ENCODE measurements at regions not wholly inside any gene's neighbourhood (a gene's known extent, or its start where the extent isn't known, plus 50 kb on each side); places are given as distances from the start of the nearest gene placed in this dataset.
"Not testable (repeated sequence)": the region's sequence is repeated elsewhere in the genome, so short reads cannot be mapped to it uniquely, and the experiment has no call there.

DNA sequence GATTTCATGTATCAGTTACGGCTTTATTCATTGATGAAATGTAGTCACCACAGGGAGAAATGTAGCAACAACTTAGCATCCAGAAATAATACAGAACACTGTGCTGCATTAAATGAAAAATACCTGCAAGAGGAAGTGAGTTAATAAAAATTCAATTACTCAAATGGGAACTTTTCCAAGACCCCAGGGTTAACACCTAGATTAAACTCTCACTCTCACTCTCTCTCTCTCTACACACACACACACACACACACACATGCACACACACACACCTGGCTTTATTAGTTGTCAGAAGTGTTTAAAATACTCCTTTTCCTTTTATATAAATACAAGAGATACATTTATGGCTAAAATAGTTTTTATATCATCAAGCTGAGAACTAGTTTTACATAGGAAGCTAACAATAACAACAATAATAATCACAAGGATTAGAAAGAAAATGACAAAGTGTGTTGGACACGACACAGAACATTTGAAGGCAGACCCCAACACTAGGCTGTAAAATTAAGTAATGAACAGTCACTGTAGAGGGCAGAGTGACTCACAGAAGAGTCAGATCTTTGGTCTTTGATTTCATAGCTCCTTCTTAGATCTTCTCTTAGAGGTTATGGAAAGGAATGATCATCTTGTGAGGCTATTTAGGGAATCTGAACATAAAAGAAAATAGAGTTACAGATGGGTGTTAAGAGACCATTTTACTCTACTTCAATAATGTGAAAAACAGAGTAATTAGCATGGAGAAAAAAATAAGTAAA, 1266.0 kb upstream of the ADGRL2 start:
- ATAC-seq = no peak
- intact Hi-C loops (cut with DNase I, micrococcal nuclease) = no loop called here
- no peak for DNase-seq

DNA sequence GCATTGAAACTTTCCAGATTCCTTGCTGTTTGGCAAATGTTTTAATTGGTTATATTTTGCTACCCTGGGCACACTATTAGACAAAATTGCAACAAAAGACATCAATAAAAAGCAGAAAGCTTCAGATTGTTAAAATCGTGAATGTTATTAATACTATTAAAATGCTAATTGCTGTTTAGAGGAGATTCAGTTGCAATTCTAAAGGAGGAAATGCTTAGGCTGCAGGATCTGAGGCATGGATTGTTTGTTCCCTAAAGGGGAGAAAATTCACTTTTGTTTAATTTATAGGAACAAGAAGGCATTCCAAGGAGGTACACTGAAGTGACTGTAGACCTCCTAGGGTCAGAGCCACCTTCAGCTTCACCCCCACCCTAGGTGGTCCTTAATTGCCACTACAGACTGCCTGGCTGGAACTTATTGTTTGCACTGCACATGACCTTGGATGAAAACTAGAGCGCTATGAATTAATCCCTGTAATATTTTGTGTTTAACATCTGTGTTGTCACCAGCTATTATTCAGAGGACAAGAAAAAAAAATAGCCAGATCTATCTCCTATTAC, 1266.9 kb upstream of the ADGRL2 start:
- intact Hi-C loops (cut with DNase I, micrococcal nuclease) = no loop called here
- DNase-seq = no peak
- no peak for ATAC-seq

DNA sequence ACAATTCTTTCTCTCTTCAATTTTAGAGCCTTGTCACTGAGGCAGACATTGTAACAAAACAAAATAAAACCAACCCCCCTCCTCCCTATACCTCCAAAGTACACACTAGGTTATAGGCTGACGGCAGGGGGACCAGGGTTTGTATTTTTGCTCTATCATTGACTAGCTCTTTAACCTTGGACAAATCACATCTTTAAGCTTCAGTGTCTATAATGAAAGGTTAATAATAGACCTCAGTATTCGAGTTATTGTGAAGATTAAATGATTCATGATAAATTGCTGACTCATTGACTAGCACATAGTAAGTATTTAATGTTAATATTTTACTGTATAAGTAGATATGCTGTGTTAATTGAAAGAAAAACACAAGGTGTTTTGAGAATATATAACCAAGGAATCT, 1267.6 kb upstream of the ADGRL2 start:
- ATAC-seq (no peak), DNase-seq (no peak)
- intact Hi-C loops (cut with DNase I, micrococcal nuclease) = no loop called here

DNA sequence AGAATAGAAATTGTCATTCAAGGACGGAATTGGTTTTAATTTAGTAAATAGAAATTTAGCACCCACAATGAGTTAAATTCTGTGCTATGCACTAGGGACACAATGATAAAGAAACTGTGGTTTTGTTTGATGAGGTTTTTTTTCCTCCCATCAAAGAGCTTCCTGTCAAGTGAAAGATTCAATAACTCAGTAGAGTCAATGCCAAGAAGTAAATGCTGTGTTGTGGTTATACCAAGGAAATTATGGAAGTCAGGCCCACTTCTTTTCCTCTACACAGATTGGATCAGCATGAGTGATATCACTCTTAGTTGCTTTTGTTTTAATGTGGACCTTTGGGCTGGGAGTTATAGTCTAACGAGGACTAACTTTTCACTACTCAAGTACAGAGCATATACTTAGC, 1269.6 kb upstream of the ADGRL2 start:
- no peak for ATAC-seq
- DNase-seq = no peak
- intact Hi-C loops (cut with DNase I, micrococcal nuclease) = no loop called here

DNA sequence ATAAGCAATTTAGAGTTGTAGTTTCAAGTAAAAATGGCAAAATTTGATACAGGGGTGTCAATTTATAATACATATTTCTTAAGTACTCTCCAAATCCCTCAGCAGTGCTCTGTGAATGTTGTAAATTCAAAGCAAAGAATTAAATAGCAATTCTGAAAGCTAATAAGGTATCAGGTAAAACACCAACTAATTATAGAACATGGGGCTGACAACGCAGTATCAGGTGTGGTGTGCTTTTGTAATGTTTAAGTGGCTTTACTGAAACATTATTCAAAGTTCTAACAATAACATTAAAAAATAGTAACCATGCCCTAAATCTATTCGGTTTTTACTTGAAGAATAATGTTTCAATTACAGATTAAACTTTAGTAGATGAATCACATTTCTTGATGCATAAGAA, 1271.2 kb upstream of the ADGRL2 start:
- intact Hi-C loops (cut with DNase I, micrococcal nuclease) = no loop called here
- DNase-seq (no peak), ATAC-seq (no peak)

DNA sequence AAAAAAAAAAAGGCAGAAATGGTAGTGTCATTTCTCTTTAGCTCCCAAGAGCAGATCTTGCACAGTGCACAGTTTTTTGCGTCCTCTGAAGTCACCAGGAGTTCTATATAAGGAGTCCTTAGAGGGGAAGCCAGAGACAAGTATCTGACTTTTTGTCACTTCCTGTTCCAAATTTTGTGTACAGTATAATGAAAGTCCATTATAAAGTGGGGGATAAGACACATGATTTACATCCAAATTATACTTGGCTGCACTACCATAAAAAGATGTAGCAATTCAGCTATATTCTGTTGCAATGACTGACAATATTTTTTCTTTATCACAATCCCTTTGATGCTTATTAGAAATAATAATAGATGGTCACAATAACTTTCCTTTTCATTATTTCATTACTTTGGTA, 1276.9 kb upstream of the ADGRL2 start:
- intact Hi-C loops (cut with DNase I, micrococcal nuclease) = no loop called here
- DNase-seq (no peak), ATAC-seq (no peak)

DNA sequence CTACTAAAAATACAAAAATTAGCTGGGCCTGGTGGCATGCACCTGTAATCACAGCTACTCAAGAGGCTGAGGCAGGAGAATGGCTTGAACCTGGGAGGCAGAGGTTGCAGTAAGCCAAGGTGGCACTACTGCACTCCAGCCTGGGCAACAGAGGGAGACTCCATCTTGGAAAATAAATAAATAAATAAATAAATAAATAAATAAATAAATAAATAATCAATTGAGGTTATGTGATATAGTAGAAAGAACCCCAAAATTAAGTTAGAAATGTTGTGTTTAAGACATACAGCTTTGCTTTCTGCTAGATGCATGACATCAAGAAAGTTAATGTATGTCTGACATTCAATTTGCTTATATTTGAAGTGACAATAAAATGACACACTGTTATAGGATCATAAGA, 1277.7 kb upstream of the ADGRL2 start:
- ATAC-seq; intact Hi-C loops (cut with DNase I, micrococcal nuclease); DNase-seq: not testable (repeated sequence)

DNA sequence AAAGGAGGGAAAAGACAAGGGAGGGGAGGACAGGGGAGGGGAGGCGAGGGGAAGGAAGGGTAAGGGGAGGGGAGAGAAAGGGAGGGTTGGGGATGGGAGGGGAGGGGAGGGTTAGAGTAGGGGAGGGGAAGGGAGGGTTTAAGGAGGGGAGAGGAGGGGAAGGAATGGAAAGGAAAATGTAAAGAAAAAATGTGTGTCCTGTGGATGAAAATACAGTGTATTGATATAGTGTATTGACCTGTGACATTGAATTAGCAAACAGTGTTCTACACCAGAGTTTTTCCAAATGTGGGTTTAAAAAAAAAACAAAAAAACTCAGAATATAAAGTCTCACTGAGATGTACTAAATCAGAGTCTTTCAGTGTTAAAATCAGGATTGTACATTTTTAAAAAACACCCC, 1279.8 kb upstream of the ADGRL2 start:
- no peak for DNase-seq
- intact Hi-C loops (cut with DNase I, micrococcal nuclease) = no loop called here
- no peak for ATAC-seq

DNA sequence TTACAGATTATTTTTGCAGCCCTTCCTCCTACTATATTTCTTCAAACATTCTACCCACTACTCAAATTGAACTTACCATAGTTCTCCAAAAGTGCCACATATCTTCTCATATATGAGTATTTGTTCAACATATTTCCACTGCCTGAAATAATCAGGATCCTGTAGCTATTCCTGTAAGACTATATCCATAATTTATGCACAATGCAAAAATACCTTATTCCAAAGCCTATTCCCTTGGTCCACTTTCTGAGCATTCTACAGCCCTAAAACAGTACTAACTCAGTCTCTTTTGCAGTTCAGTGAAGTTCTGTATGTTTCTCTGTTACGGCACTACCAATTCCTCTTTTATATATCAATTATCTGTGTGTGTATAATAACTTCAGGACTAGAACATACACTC, 1283.7 kb upstream of the ADGRL2 start:
- intact Hi-C loops (cut with DNase I, micrococcal nuclease) = no loop called here
- DNase-seq (no peak), ATAC-seq (no peak)

DNA sequence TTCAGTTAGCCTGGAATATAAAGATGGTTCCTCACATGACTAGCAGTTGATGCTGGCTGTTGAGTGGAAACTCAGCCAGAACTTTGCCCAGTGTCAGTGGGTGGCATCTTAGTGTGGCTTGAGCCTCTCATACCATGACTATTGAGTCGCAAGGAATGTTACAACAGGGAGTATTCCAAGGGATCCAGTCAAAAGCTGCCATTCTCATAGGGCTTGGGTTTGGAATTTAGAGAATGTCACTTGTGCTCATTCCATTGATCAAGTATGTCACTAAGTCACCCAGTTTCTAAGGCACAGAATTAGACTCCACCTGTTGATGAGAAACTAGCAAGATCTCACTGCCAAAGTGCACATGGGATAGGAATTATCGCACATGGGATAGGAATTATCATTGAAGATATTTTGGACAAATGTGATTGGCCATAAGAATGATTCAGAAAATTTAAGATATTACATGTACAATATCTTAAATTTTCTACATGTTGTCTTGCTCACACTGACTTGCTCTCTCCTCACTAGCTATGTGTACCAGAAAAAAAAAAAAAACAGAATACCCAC, 1290.7 kb upstream of the ADGRL2 start:
- intact Hi-C loops (cut with DNase I, micrococcal nuclease) = no loop called here
- DNase-seq (no peak), ATAC-seq (no peak)

DNA sequence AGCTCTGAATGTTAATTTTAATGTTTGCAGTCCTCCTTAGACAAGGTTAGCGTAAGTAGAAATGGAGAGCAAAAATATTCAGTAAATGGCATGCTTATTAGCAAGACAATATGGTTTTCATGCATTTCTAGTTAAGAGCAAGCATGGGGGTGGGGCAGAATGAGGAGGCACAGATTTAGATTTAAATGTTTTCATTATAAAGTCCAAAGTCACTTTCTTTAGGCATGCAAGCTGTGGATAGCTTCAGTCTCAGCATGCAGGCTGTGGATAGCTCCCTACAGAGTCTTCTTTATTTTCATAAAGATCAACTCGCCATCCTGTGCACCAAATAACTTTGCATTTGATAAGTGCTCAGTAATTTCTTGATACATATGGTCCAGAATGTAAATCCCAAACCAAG, 1294.5 kb upstream of the ADGRL2 start:
- no peak for ATAC-seq
- intact Hi-C loops (cut with DNase I, micrococcal nuclease) = no loop called here
- no peak for DNase-seq

DNA sequence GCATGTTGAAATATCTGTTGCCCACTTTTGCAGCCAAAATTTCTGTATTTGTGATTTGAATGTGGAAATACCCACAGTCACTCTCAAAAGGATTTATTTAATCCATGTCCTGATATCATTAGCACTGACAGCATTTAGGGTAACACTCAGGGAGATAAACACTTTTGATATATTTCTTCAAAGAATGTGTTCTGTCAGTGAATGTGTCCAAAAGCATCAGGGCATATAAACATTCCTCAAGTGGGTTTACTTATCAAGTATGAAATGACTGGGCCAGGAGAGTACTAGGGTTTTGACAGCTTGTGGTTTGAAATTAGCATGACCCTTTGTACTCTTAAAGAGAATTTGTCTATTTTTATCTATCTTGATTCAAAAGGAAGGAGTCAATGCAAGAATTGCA, 1302.1 kb upstream of the ADGRL2 start:
- ATAC-seq (no peak), DNase-seq (no peak)
- intact Hi-C loops (cut with DNase I, micrococcal nuclease) = no loop called here

DNA sequence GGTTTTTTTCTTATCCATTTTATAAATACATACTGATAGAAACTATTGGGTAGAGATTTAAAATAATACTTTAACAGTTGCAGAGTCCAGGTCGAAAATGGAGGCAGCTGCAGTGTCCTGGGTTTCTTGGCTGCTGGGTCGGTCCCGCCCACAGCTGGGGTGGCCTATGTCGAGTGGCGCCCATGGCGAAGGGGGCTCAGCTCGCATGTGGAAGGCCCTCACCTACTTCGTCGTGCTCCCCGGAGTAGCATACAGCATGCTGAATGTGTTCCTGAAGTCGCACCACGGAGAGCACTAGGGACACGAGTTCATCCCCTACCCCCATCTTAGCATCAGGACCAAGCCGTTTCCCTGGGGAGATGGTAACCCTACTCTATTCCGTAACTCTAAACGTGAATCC, 1304.9 kb upstream of the ADGRL2 start:
- intact Hi-C loops (cut with DNase I, micrococcal nuclease) = no loop called here
- DNase-seq = no peak
- ATAC-seq = no peak

DNA sequence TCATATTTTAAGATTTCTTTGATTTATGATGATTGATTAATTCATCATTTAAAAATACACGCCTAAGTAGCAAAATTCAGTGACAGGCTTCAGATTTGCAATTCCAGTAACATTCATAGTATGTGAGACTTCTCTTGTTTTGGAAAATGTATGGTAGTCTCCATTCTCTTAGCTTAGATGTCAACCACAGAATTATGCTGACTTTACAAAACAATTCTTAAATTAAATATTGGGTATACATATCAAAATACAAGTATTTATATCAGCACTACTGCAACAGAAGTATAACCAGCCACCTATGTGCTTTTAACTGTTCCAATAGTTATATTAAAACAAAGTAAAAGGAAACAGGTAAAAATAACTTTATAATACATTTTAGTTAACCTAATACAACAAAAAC, 1328.6 kb upstream of the ADGRL2 start:
- DNase-seq (no peak), ATAC-seq (no peak)
- intact Hi-C loops (cut with DNase I, micrococcal nuclease) = no loop called here

DNA sequence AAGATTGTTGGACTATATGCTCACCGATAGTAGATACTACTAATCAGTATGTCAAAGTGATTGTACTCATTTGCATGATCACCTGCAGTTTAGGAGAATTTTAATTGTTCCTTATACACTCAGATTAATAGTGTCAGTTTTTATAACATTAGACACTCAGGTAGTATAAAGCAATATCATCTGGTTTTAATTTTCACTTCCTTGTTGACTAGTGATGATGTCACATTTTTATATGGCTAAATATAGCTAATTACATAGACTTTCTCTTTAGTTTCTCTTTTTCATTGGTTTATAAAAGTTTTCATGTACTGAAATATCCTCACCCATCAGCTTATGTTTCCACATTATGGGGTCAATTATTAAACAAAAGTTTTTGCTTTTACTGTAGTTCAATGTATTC, 1332.4 kb upstream of the ADGRL2 start:
- ATAC-seq = no peak
- DNase-seq = no peak
- intact Hi-C loops (cut with DNase I, micrococcal nuclease) = no loop called here

DNA sequence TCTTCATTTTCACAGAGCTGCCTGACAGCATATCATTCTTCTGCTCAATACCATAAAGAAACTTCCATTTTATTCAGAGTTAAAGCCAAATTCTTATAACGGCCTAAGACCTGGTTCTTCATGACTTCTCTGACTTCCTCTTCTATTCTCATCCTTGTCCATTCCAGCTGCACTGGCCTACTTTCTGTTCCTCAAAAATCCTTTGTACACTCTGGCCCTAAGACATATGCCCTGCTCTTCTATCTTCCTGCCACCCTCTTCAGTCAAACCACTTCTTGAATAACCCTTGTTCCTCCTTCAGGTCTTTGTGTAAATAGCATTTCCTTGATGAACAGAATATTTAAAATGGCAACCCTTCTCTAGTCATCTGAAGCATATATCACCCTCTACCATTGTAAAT, 1338.7 kb upstream of the ADGRL2 start:
- intact Hi-C loops (cut with DNase I, micrococcal nuclease) = no loop called here
- ATAC-seq (no peak), DNase-seq (no peak)

DNA sequence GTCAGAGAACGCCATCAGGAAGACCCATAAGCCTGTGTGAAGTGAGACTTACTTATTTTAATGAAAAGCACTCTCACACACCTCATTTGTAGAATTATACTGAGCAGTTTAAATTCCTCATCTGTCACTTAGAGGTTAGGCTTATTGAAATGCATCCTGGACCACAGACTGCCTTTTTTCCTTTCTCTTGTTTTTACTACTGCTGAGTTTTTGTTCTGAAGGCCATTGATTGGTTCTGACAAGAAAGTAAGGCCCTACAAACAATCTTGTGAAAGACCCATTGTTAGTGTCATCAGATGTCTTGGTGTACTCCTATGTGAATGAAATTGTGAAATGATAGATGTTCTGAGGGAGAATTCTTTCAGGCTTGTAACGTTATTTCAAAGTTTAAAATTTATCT, 1343.3 kb upstream of the ADGRL2 start:
- ATAC-seq (no peak), DNase-seq (no peak)
- intact Hi-C loops (cut with DNase I, micrococcal nuclease) = no loop called here

DNA sequence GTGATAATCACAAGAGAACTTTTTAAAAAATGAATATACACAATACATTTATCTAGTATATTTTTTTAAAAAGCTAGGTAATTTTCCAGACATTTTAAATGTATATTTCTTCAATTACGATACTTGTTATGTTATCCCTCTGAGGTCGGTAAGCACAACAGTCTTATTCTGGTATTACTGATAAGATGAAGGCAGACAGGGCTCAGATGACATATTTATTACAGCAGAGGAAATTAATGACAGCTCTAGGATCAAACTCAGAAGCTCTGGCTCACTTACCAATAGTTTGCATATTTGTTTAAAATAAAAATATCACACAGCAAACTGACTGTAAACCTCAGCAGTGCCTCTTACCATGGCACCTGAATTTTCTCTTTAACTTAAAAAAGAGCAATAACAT, 1347.0 kb upstream of the ADGRL2 start:
- no peak for ATAC-seq
- intact Hi-C loops (cut with DNase I, micrococcal nuclease) = no loop called here
- no peak for DNase-seq

DNA sequence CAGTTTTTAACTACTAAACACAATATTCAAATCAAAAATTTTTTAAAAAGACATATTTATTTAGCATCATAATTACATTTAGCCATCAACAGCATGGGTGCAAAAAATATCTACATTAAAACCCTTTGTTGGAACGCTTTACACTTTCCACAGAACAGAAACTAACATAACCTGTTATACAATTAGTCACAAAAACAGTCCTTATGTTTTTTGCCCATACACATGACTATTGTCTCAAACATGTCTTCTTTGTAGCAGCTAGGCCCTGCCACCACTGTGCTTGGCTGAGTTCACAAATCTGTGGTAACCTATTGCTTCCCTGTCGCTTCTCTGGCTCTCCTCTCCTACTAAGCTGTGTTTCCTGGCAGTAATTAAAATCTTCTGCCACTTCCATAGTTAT, 1350.0 kb upstream of the ADGRL2 start:
- DNase-seq (no peak), ATAC-seq (no peak)
- intact Hi-C loops (cut with DNase I, micrococcal nuclease) = no loop called here

DNA sequence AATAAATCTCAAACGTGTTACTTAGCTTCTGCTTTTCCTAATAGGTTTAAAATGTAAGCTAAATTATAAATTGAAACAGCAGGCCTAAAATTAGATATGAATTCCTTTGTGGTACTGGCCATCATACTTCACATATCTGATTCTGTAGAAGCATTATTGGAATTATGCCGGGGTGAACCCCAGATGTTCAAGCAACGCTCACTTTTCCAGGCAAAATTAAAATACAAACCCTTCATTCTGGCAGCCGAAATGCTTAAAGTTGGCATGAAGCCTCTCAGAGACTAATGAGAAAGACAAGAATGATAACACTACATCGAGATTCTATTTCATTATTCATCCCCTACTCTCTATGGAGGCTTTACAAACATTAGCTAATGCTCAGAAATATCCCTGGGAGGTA, 1352.7 kb upstream of the ADGRL2 start:
- DNase-seq (no peak), ATAC-seq (no peak)
- intact Hi-C loops (cut with DNase I, micrococcal nuclease) = no loop called here

DNA sequence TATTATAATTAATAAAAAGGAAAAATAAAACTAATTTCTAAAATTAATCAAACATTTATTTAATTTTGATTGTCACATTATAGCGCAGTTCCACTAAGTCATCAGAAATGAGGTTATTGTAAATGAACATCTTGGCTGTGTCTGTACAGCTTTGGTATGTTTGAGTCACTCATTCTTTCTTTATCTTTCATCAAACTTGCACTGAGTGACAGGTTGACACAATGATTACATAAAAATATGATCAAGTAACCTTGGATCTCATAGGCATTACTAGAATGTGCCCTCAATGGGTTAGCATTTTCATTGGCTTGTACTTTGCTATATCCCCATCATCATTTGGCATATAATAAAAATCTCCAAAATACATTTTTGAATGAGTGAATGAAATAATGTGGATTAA, 1353.2 kb upstream of the ADGRL2 start:
- DNase-seq = no peak
- no peak for ATAC-seq
- intact Hi-C loops (cut with DNase I, micrococcal nuclease) = no loop called here

Data from left colon (tissue), 2 donors.